Suprapubic skin (tissue), 4 donors: ENCODE measurements at regions not wholly inside any gene's neighbourhood (a gene's known extent, or its start where the extent isn't known, plus 50 kb on each side); places are given as distances from the start of the nearest gene placed in this dataset.

ENCODE experiments used
- DNase-seq, 2 donors: peaks; one replicate each; pipeline ENCODE4 v3.0.0-alpha.2; 2019; ENCODE audit warnings: low spot score in 2 of 2
- H3K27ac ChIP-seq: fragments of 200-600 bp; sonication (generic); one replicate; pipeline ENCODE4 v1.5.1; 2019
- H3K27me3 ChIP-seq: fragments of 200-600 bp; sonication (generic); one replicate; pipeline ENCODE4 v1.5.1; 2019
- H3K36me3 ChIP-seq: fragments of 200-600 bp; sonication (generic); one replicate; pipeline ENCODE4 v1.5.1; 2019
- H3K4me1 ChIP-seq: fragments of 200-600 bp; sonication (generic); one replicate; pipeline ENCODE4 v1.5.1; 2019
- H3K4me3 ChIP-seq: fragments of 200-600 bp; sonication (generic); one replicate; pipeline ENCODE4 v1.5.1; 2019; ENCODE audit warnings: mild to moderate bottlenecking
- H3K9me3 ChIP-seq: fragments of 200-600 bp; sonication (generic); one replicate; pipeline ENCODE4 v1.5.1; 2019
- EP300 ChIP-seq: sonication (generic); formaldehyde crosslinking; IDR thresholded peaks from one replicate; pipeline ENCODE4 v1.6.1; 2017; ENCODE audit warnings: antibody characterized with exemption
- POLR2A ChIP-seq, 2 donors: fragments of 450-650 bp; IDR thresholded peaks; one replicate each; pipeline ENCODE4 v1.6.1; 2017; ENCODE audit warnings: antibody characterized with exemption in 2 of 2, mild to moderate bottlenecking in 2 of 2, moderate library complexity in 2 of 2
- POLR2AphosphoS5 ChIP-seq, 3 donors: sonication (generic); formaldehyde crosslinking; IDR thresholded peaks; one replicate each; pipeline ENCODE4 v1.6.1; 2017; ENCODE audit warnings: antibody characterized with exemption in 3 of 3
- WGBS: methylation state at CpG from one replicate; pipeline ENCODE4 v1.1.5; 2018; 5-methylcytosine and 5-hydroxymethylcytosine counted together
- TF ChIP-seq, protein P1 (sequence below), 2 donors: fragments of 200-600 bp in 1 of 2; fragments of 450-650 bp in 1 of 2; sonication (generic) in 1 of 2; IDR thresholded peaks; one replicate each; pipeline ENCODE4 v1.5.1; 2016 to 2019; ENCODE audit warnings: antibody characterized with exemption in 2 of 2, mild to moderate bottlenecking in 1 of 2, moderate library complexity in 1 of 2

DNA sequence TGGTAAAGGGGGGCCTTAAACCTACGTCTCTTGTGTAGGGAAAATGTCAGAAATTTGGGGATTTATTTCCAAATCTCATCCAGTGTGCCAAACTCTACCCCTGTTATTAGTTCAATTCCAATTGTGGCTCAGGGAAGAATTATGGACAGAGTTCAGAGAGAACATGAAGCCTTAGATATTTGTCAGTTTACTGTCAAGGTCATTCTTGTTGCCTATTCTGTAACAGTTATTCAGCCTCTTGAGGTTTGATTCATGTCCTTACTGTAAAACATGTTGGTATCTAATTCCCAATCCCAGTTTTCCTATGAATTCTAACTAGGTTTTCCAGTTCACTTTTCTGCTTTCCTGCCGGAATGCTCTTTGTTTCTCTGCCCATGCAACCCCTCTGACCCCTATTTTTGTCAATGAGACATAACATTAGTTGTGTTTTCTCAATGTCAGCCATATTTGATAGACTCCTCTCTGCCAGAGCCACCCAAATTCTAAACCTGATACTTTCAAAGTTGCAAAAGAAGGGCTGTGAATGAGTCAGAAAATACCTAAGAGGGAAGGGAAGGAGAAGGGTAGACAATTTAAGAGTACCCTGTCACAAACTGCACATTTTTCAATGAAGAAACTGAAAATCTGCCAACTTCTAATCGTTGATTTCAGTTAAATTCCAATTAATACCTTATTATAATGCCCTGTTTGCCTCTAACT is 52.4 kb downstream of the ATOSA start:
- H3K4me3 ChIP-seq, result no peak overlapping the region
- H3K4me1 ChIP-seq, result no peaks in the 10 kb centered on the region
- DNase-seq, result no peak
- no peak overlapping the region for H3K27ac ChIP-seq
- WGBS, result 96% methylated on average over 3 of the region's 3 CpGs
- no peak for TF ChIP-seq EP300
- TF ChIP-seq, protein P1, sequence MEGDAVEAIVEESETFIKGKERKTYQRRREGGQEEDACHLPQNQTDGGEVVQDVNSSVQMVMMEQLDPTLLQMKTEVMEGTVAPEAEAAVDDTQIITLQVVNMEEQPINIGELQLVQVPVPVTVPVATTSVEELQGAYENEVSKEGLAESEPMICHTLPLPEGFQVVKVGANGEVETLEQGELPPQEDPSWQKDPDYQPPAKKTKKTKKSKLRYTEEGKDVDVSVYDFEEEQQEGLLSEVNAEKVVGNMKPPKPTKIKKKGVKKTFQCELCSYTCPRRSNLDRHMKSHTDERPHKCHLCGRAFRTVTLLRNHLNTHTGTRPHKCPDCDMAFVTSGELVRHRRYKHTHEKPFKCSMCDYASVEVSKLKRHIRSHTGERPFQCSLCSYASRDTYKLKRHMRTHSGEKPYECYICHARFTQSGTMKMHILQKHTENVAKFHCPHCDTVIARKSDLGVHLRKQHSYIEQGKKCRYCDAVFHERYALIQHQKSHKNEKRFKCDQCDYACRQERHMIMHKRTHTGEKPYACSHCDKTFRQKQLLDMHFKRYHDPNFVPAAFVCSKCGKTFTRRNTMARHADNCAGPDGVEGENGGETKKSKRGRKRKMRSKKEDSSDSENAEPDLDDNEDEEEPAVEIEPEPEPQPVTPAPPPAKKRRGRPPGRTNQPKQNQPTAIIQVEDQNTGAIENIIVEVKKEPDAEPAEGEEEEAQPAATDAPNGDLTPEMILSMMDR (IDR thresholded peaks at IDR 0.05), result no peak
- no peak for TF ChIP-seq POLR2A (IDR thresholded peaks at IDR 0.05)
- no peaks in the 10 kb centered on the region for H3K9me3 ChIP-seq
- H3K36me3 ChIP-seq, result peaks cover 29% of the 10 kb centered on the region
- no peaks in the 10 kb centered on the region for H3K27me3 ChIP-seq

DNA sequence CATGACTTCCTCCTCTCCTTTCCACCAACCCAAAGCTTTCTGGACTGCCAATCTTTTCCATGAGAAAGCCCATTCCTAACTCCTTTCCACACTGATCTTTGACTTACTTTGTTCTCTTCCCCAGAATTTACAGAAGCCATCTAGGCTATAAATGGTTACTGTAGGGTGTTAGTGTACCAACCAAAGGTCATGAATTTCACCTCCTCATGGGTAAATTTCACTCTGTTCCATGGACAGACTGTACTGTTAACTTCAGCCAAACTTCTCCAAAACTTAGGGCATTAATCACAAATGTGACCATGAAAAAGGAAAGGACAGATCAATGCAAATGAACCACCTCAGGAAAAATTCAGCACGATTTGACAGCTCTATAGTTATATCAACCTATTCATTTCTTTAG is 54.9 kb downstream of the ATOSA start:
- DNase-seq, result no peak
- Histone ChIP-seq H3K4me3 (no peak overlapping the region), H3K9me3 (no peaks in the 10 kb centered on the region), H3K27ac (no peak overlapping the region), H3K36me3 (peaks cover 49% of the 10 kb centered on the region), H3K4me1 (no peaks in the 10 kb centered on the region), H3K27me3 (no peaks in the 10 kb centered on the region)
- WGBS, result 91% methylated on average over 1 of the region's 1 CpG
- TF ChIP-seq POLR2AphosphoS5 (IDR thresholded peaks at IDR 0.05), result no peak
- no peak for TF ChIP-seq POLR2A (IDR thresholded peaks at IDR 0.05)
- TF ChIP-seq, protein P1 (IDR thresholded peaks at IDR 0.05), result no peak
- TF ChIP-seq EP300, result no peak

DNA sequence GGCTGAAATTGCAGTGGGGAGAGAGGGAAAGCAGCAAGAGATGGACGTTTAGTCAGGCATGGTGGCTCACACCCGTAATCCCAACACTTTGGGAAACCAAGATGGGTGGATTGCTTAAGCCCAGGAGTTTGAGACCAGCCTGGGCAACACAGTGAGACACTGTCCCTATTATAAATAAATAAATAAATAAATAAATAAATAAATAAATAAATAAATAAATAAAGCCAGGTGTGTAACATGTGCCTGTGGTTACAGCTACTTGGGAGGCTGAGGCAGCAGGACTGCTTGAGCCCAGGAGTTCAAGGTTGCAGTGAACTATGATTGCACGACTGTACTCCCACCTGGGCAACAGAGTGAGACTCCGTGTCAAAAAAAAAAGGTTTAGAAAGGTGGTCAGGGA is 54.0 kb upstream of the ARPP19 start:
- H3K4me3 ChIP-seq, result no peak overlapping the region
- H3K27ac ChIP-seq, result no peak overlapping the region
- H3K36me3 ChIP-seq, result peaks cover 58% of the 10 kb centered on the region
- WGBS, result 91% methylated on average over 4 of the region's 4 CpGs
- no peak for TF ChIP-seq POLR2A (IDR thresholded peaks at IDR 0.05)
- TF ChIP-seq, protein P1 (IDR thresholded peaks at IDR 0.05), result no peak
- no peak for TF ChIP-seq EP300
- TF ChIP-seq POLR2AphosphoS5 (IDR thresholded peaks at IDR 0.05), result no peak
- DNase-seq, result no peak
- H3K9me3 ChIP-seq, result no peaks in the 10 kb centered on the region
- H3K27me3 ChIP-seq, result no peaks in the 10 kb centered on the region
- no peaks in the 10 kb centered on the region for H3K4me1 ChIP-seq

DNA sequence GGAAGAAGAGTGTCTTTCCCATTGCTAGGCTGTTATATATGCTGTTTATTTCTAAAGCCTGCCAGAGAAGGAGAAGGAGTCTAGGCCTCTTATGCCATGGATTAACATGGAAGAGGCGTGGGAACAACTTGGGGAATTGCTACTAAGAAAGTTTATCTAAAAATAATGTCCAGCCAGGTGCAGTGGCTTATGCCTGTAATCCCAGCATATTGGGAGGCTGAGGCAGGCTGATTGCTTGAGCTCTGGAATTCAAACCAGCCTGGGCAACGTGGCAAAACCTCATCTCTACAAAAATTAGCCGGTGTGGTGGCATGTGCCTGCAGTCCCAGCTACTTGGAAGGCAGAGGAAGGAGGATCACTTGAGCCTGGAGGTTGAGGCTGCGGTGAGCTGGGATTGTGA is 51.7 kb upstream of the ARPP19 start:
- H3K27ac ChIP-seq, result no peak overlapping the region
- TF ChIP-seq, protein P1 (IDR thresholded peaks at IDR 0.05), result no peak
- no peak for TF ChIP-seq EP300
- TF ChIP-seq POLR2AphosphoS5 (IDR thresholded peaks at IDR 0.05), result no peak
- TF ChIP-seq POLR2A (IDR thresholded peaks at IDR 0.05), result no peak
- no peak overlapping the region for H3K4me3 ChIP-seq
- DNase-seq, result no peak
- no peaks in the 10 kb centered on the region for H3K27me3 ChIP-seq
- WGBS, result 90% methylated on average over 4 of the region's 4 CpGs
- no peaks in the 10 kb centered on the region for H3K9me3 ChIP-seq
- peaks cover 75% of the 10 kb centered on the region for H3K36me3 ChIP-seq
- H3K4me1 ChIP-seq, result no peaks in the 10 kb centered on the region
